H1 (cell line): ENCODE measurements at regions not wholly inside any gene's neighbourhood (a gene's known extent, or its start where the extent isn't known, plus 50 kb on each side); places are given as distances from the start of the nearest gene placed in this dataset.

ENCODE experiments used
- CTCF ChIA-PET: fragments of 300-600 bp; sonication (Branson Sonifier 250); formaldehyde crosslinking; loops from one replicate; lab custom pipeline; 2021; ENCODE audit not compliant: partially characterized antibody; lab: Charles Lee
- POLR2A ChIA-PET: fragments of 300-600 bp; sonication (Branson Sonifier 250); formaldehyde crosslinking; loops from one replicate; lab custom pipeline; 2021; ENCODE audit warnings: inconsistent platforms; ENCODE audit not compliant: partially characterized antibody; lab: Charles Lee
- DNase-seq, 2 experiments: peaks; one replicate each; pipeline versions ENCODE4 v3.0.0 to v3.0.0-alpha.2; 2010 to 2022; ENCODE audit warnings: low spot score in 2 of 2, low read depth in 1 of 2, mixed read lengths in 1 of 2
- FAIRE-seq: peaks from 2 replicates; lab custom pipeline; 2011; peaks lifted over from hg19 to GRCh38; lab: Jason Lieb, UNC
- H2AFZ ChIP-seq: 2 replicates; pipeline ENCODE4 v1.8.1; 2012; ENCODE audit warnings: low read length, inconsistent platforms
- H2AK5ac ChIP-seq: 2 replicates; pipeline ENCODE4 v1.6.1; 2013; ENCODE audit warnings: low read depth, low read length
- H2BK120ac ChIP-seq: replicated peaks from 2 replicates; pipeline ENCODE3; 2013; ENCODE audit warnings: low read depth, low read length, inconsistent platforms
- H2BK12ac ChIP-seq: 2 replicates; pipeline ENCODE4 v1.6.1; 2013; ENCODE audit warnings: low read depth, low read length
- H2BK15ac ChIP-seq: 2 replicates; pipeline ENCODE4 v1.6.1; 2013; ENCODE audit warnings: low read length
- H2BK20ac ChIP-seq: 2 replicates; pipeline ENCODE4 v1.6.1; 2013; ENCODE audit warnings: low read length
- H2BK5ac ChIP-seq: 2 replicates; pipeline ENCODE4 v1.6.1; 2013; ENCODE audit warnings: low read depth, low read length
- H3K14ac ChIP-seq: 2 replicates; pipeline ENCODE4 v1.6.1; 2013; ENCODE audit warnings: inconsistent platforms; ENCODE audit not compliant: insufficient read length
- H3K18ac ChIP-seq: 2 replicates; pipeline ENCODE4 v1.6.1; 2013; ENCODE audit warnings: low read length; ENCODE audit errors: extremely low read depth
- H3K23ac ChIP-seq: 2 replicates; pipeline ENCODE4 v1.6.1; 2013; ENCODE audit warnings: inconsistent platforms; ENCODE audit not compliant: insufficient read length
- H3K23me2 ChIP-seq: 2 replicates; pipeline ENCODE4 v1.6.1; 2013; ENCODE audit warnings: low read depth, low read length
- H3K27ac ChIP-seq: 2 replicates; pipeline ENCODE4 v1.6.1; 2011; ENCODE audit warnings: low read depth, low read length, inconsistent platforms
- H3K27me3 ChIP-seq, 4 experiments: replicated peaks in 1 of 4; 1 replicate in 1 of 4; 2 replicates in 3 of 4; pipeline versions ENCODE4 v1.6.1 to v1.8.1; 2011 to 2013; ENCODE audit warnings: low read length in 3 of 4, mild to moderate bottlenecking in 3 of 4, inconsistent platforms in 2 of 4, mixed read lengths in 2 of 4, moderate library complexity in 1 of 4; ENCODE audit not compliant: control insufficient read depth in 3 of 4, insufficient read depth in 3 of 4; ENCODE audit errors: extremely low read depth in 1 of 4
- H3K36me3 ChIP-seq, 4 experiments: 2 replicates each; pipeline versions ENCODE4 v1.6.1 to v1.8.1; 2011 to 2013; ENCODE audit warnings: mild to moderate bottlenecking in 4 of 4, low read length in 3 of 4, moderate library complexity in 2 of 4, control low read depth in 1 of 4, inconsistent platforms in 1 of 4; ENCODE audit not compliant: insufficient read depth in 4 of 4, control insufficient read depth in 2 of 4
- H3K4ac ChIP-seq: replicated peaks from 2 replicates; pipeline ENCODE3; 2013; ENCODE audit warnings: low read length, low read depth, mixed read lengths, inconsistent platforms; ENCODE audit not compliant: insufficient read length
- H3K4me1 ChIP-seq, 4 experiments: replicated peaks in 1 of 4; 1 replicate in 1 of 4; 2 replicates in 3 of 4; pipeline versions ENCODE4 v1.6.1 to v1.8.1; 2011 to 2013; ENCODE audit warnings: low read length in 3 of 4, inconsistent platforms in 2 of 4, mixed read lengths in 1 of 4; ENCODE audit not compliant: insufficient read depth in 4 of 4, control insufficient read depth in 3 of 4
- H3K4me2 ChIP-seq, 2 experiments: 2 replicates each; pipeline versions ENCODE4 v1.6.1 to v1.8.1; 2011 to 2013; ENCODE audit warnings: low read depth in 2 of 2, low read length in 2 of 2, control low read depth in 1 of 2, inconsistent platforms in 1 of 2, mild to moderate bottlenecking in 1 of 2; ENCODE audit not compliant: insufficient read depth in 1 of 2
- H3K4me3 ChIP-seq, 4 experiments: fragments of 200-600, 300-600 bp in 1 of 4; sonication (generic), shearing (Covaris generic), sonication (Bioruptor Twin) in 1 of 4; 2 replicates each; pipeline versions ENCODE4 v1.5.1 to v1.8.1; 2011 to 2016; ENCODE audit warnings: low read length in 4 of 4, low read depth in 3 of 4, control low read depth in 2 of 4, inconsistent platforms in 2 of 4, mild to moderate bottlenecking in 2 of 4, mixed read lengths in 1 of 4, moderate library complexity in 1 of 4; ENCODE audit not compliant: insufficient read depth in 2 of 4; ENCODE audit errors: extremely low read depth in 1 of 4
- H3K56ac ChIP-seq: replicated peaks from 2 replicates; pipeline ENCODE3; 2013; ENCODE audit warnings: low read depth, mild to moderate bottlenecking, mixed read lengths, low read length, inconsistent platforms; ENCODE audit not compliant: insufficient read length
- H3K79me1 ChIP-seq: 2 replicates; pipeline ENCODE4 v1.6.1; 2013; ENCODE audit warnings: low read depth, low read length, control low read depth
- H3K79me2 ChIP-seq, 2 experiments: 2 replicates each; pipeline versions ENCODE4 v1.6.1 to v1.8.1; 2012 to 2013; ENCODE audit warnings: low read length in 2 of 2, mild to moderate bottlenecking in 2 of 2, inconsistent platforms in 1 of 2; ENCODE audit not compliant: insufficient read depth in 2 of 2, control insufficient read depth in 1 of 2
- H3K9ac ChIP-seq, 4 experiments: replicated peaks in 1 of 4; 1 replicate in 1 of 4; 2 replicates in 3 of 4; pipeline versions ENCODE4 v1.6.1 to v1.8.1; 2011 to 2013; ENCODE audit warnings: low read depth in 3 of 4, low read length in 3 of 4, control low read depth in 2 of 4, mild to moderate bottlenecking in 2 of 4, moderate library complexity in 2 of 4, inconsistent platforms in 1 of 4; ENCODE audit errors: extremely low read depth in 1 of 4
- H3K9me3 ChIP-seq, 2 experiments: 2 replicates each; pipeline versions ENCODE4 v1.6.1 to v1.8.1; 2012 to 2013; ENCODE audit warnings: mild to moderate bottlenecking in 2 of 2, moderate library complexity in 2 of 2, control low read depth in 1 of 2, inconsistent platforms in 1 of 2, low read depth in 1 of 2, low read length in 1 of 2, mixed read lengths in 1 of 2; ENCODE audit not compliant: insufficient read depth in 2 of 2
- H4K20me1 ChIP-seq, 2 experiments: replicated peaks in 1 of 2; 2 replicates each; pipeline versions ENCODE3 to v1.8.1; 2011 to 2013; ENCODE audit warnings: inconsistent platforms in 2 of 2, low read length in 2 of 2, mild to moderate bottlenecking in 1 of 2; ENCODE audit not compliant: insufficient read depth in 2 of 2, control insufficient read depth in 1 of 2
- H4K5ac ChIP-seq: 2 replicates; pipeline ENCODE4 v1.6.1; 2013; ENCODE audit warnings: low read length, low read depth, mixed read lengths, inconsistent platforms; ENCODE audit not compliant: insufficient read length
- H4K8ac ChIP-seq: 2 replicates; pipeline ENCODE4 v1.8.0; 2013; ENCODE audit warnings: mild to moderate bottlenecking, moderate library complexity, low read length, inconsistent platforms; ENCODE audit not compliant: insufficient read depth; ENCODE audit errors: extremely low read depth
- H4K91ac ChIP-seq: replicated peaks from 2 replicates; pipeline ENCODE3; 2013; ENCODE audit warnings: low read length, mixed read lengths, inconsistent platforms; ENCODE audit not compliant: insufficient read length
- JUN ChIP-seq: IDR thresholded peaks from 2 replicates; pipeline ENCODE4 v1.6.1; 2011; ENCODE audit warnings: low read depth, mild to moderate bottlenecking, improper control_type of control experiment, low read length
- WGBS, 2 experiments: shearing (Covaris generic) in 1 of 2; methylation state at CpG; one replicate each; pipeline versions ENCODE4 v1.1.6 to v1.1.7; 2013 to 2015; ENCODE audit warnings: low lambda C conversion rate in 2 of 2, mixed read lengths in 2 of 2, inconsistent platforms in 1 of 2, low coverage in 1 of 2, missing lambda C conversion rate in 1 of 2; ENCODE audit not compliant: insufficient replicate concordance in 2 of 2, insufficient coverage in 1 of 2, insufficient read length in 1 of 2; ENCODE audit errors: extremely low coverage in 1 of 2, missing lambda C conversion rate in 1 of 2; 5-methylcytosine and 5-hydroxymethylcytosine counted together

DNA sequence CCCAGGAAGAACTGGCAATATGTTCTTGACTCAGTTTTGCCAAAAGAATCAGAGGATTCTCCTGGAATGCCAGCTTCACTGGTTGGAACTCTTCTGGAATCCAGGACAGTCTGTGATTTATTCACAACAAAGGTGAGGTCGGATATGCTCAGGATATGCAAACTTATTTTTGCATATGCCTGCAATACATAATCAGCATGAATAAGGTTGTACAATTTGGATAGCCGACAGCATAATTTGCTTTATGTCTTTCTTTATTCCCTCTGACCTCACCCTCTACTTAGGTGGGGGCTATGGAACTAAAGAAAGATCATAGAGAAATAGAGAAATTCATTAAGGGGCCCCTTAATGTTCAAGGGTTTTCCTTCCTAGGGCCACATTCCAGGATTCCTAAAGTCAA, 57.6 kb upstream of the AKR1E2 start:
- Histone ChIP-seq H3K9ac (no peak overlapping the region), H2BK20ac (no peak overlapping the region), H2BK15ac (no peak overlapping the region), H2BK5ac (no peak overlapping the region), H3K23ac (no peak overlapping the region), H2AK5ac (no peak overlapping the region), H3K4me3 (no peak overlapping the region), H3K4ac (no peak overlapping the region), H3K23me2 (no peaks in the 10 kb centered on the region), H3K4me2 (no peak overlapping the region), H3K18ac (no peak overlapping the region), H4K91ac (no peak overlapping the region), H3K14ac (no peak overlapping the region), H3K4me1 (peaks cover 0 to 3% (median 0%) of the 10 kb centered on the region in 4 experiments; a peak in 1 of 7 replicates), H3K79me2 (no peaks in the 10 kb centered on the region), H2BK12ac (no peak overlapping the region), H2AFZ (no peak overlapping the region), H3K27me3 (no peaks in the 10 kb centered on the region), H3K36me3 (no peaks in the 10 kb centered on the region), H3K27ac (no peak overlapping the region), H4K20me1 (no peaks in the 10 kb centered on the region), H4K8ac (no peak overlapping the region), H3K9me3 (no peaks in the 10 kb centered on the region), H2BK120ac (no peak overlapping the region), H3K79me1 (no peaks in the 10 kb centered on the region), H3K56ac (no peak overlapping the region), H4K5ac (no peak overlapping the region)
- DNase-seq, result no peak
- ChIA-PET POLR2A (no interaction called here), CTCF (interaction anchor here (1.3 kb wide), 1 partner anchor 62 kb away, joined by 6 read pairs; no protein-coding TSS in a partner anchor)
- 95% methylated on average over 2 of the region's 2 CpGs; no CpG with 5 or more reads in 1 of the 2 experiments for WGBS, 2 experiments
- TF ChIP-seq JUN, result no peak
- FAIRE-seq, result no peak
